SK-N-SH treated with all-trans-retinoic acid at 6 μM for 48 hours (cell line): ENCODE measurements at regions not wholly inside any gene's neighbourhood (a gene's known extent, or its start where the extent isn't known, plus 50 kb on each side); places are given as distances from the start of the nearest gene placed in this dataset.

Source experiments
- ATAC-seq: fragments of 200-7000 bp; cut with Tn5 transposase; 3 replicates; pipeline ENCODE4 v1.9.1; 2020; ENCODE audit warnings: mild to moderate bottlenecking, moderate library complexity
- ARNTL ChIP-seq: fragments of 450-650 bp; formaldehyde crosslinking; IDR thresholded peaks from 2 replicates; pipeline ENCODE4 v1.5.0; 2020; ENCODE audit warnings: low read depth, mild to moderate bottlenecking, moderate library complexity, borderline replicate concordance
- BACH2 ChIP-seq: fragments of 250-450 bp; sonication (Bioruptor Pico); IDR thresholded peaks from 2 replicates; pipeline ENCODE4 v1.9.0; 2021; ENCODE audit warnings: mild to moderate bottlenecking, borderline replicate concordance
- CSDC2 ChIP-seq: fragments of 250-450 bp; sonication (Bioruptor Pico); IDR thresholded peaks from 2 replicates; pipeline ENCODE4 v1.5.0; 2020; ENCODE audit warnings: mild to moderate bottlenecking, moderate library complexity
- CSRNP3 ChIP-seq: fragments of 250-450 bp; sonication (Bioruptor Pico); IDR thresholded peaks from 2 replicates; pipeline ENCODE4 v1.5.1; 2021; ENCODE audit warnings: mild to moderate bottlenecking, moderate library complexity
- ESRRG ChIP-seq: fragments of 250-450 bp; sonication (Bioruptor Pico); IDR thresholded peaks from 2 replicates; pipeline ENCODE4 v1.6.1; 2021; ENCODE audit warnings: mild to moderate bottlenecking
- GLIS3 ChIP-seq: fragments of 250-450 bp; sonication (Bioruptor Pico); IDR thresholded peaks from 2 replicates; pipeline ENCODE4 v1.5.0; 2020; ENCODE audit warnings: mild to moderate bottlenecking, moderate library complexity
- ISL1 ChIP-seq: fragments of 250-450 bp; sonication (Bioruptor Pico); IDR thresholded peaks from 2 replicates; pipeline ENCODE4 v2.1.2; 2022; ENCODE audit warnings: mild to moderate bottlenecking, moderate library complexity
- OSR1 ChIP-seq: fragments of 250-450 bp; sonication (Bioruptor Pico); IDR thresholded peaks from 2 replicates; pipeline ENCODE4 v1.8.0; 2022; ENCODE audit warnings: moderate library complexity, mild to moderate bottlenecking, inconsistent platforms
- PATZ1 ChIP-seq: fragments of 250-450 bp; sonication (Bioruptor Pico); IDR thresholded peaks from 2 replicates; pipeline ENCODE4 v1.8.0; 2020; ENCODE audit warnings: mild to moderate bottlenecking, moderate library complexity, borderline replicate concordance
- POU6F1 ChIP-seq: fragments of 250-450 bp; sonication (Bioruptor Pico); IDR thresholded peaks from 2 replicates; pipeline ENCODE4 v1.8.0; 2021; ENCODE audit warnings: low read depth, mild to moderate bottlenecking, moderate library complexity, borderline replicate concordance
- PPARA ChIP-seq: fragments of 250-450 bp; sonication (Bioruptor Pico); IDR thresholded peaks from 2 replicates; pipeline ENCODE4 v1.5.0; 2020; ENCODE audit warnings: mild to moderate bottlenecking, borderline replicate concordance
- RARB ChIP-seq: fragments of 250-450 bp; sonication (Bioruptor Pico); IDR thresholded peaks from 2 replicates; pipeline ENCODE4 v1.8.0; 2021; ENCODE audit warnings: mild to moderate bottlenecking, moderate library complexity
- SNAI2 ChIP-seq: fragments of 250-450 bp; sonication (Bioruptor Pico); IDR thresholded peaks from 2 replicates; pipeline ENCODE4 v1.5.0; 2020; ENCODE audit warnings: mild to moderate bottlenecking, moderate library complexity
- TSHZ2 ChIP-seq: fragments of 250-450 bp; sonication (Bioruptor Pico); IDR thresholded peaks from 2 replicates; pipeline ENCODE4 v1.5.0; 2020; ENCODE audit warnings: mild to moderate bottlenecking, moderate library complexity
- ZC3H10 ChIP-seq: fragments of 250-450 bp; sonication (Bioruptor Pico); IDR thresholded peaks from 2 replicates; pipeline ENCODE4 v1.5.1; 2021; ENCODE audit warnings: mild to moderate bottlenecking, moderate library complexity
- ZFP3 ChIP-seq: fragments of 250-450 bp; sonication (Bioruptor Pico); IDR thresholded peaks from 2 replicates; pipeline ENCODE4 v1.5.0; 2020; ENCODE audit warnings: mild to moderate bottlenecking, moderate library complexity
- ZFP30 ChIP-seq: fragments of 450-650 bp; formaldehyde crosslinking; IDR thresholded peaks from 2 replicates; pipeline ENCODE4 v1.5.0; 2022; ENCODE audit warnings: mild to moderate bottlenecking, moderate library complexity
- ZNF565 ChIP-seq: fragments of 450-650 bp; formaldehyde crosslinking; conservative IDR thresholded peaks from 2 replicates; pipeline ENCODE4 v1.5.0; 2020; ENCODE audit warnings: low read depth, mild to moderate bottlenecking, moderate library complexity
- ZNF8 ChIP-seq: fragments of 450-650 bp; formaldehyde crosslinking; IDR thresholded peaks from 2 replicates; pipeline ENCODE4 v1.5.0; 2020; ENCODE audit warnings: mild to moderate bottlenecking, moderate library complexity
- TF ChIP-seq, protein P1 (sequence below): fragments of 250-450 bp; sonication (Bioruptor Pico); IDR thresholded peaks from 2 replicates; pipeline ENCODE4 v1.5.1; 2020; ENCODE audit warnings: low read depth, mild to moderate bottlenecking, moderate library complexity

DNA sequence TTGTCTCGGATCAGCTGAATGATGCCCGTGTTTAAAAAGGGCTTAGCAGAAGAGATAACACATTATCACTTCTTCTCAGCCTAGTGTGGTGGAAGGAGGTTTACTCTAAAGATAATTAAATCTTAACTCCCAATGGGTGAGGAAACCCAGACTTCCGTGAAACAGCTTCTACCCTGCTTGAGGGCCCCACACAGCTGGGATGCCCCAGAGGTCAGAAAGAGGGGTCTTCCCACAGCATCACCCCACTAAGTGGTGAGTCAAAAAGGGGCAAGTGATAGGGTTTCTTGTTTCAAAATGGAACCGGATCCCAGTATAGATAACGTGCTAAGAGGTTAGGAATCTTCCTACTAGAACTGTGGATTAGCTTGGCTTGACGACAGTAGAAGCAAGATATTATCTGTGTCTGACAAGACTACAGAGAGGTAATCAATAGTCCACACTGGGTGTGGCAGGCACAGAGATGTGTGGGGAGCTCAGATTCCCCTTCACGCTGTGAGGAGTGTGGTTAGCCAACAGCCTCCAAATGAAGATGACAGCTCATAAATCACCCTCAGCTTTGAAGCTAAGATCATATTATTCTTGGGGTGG is 129.6 kb upstream of the COPS8 start:
- TF ChIP-seq GLIS3 (no peak), ESRRG (no peak), ZNF8 (CRISPR knock-in tag) (no peak), PPARA (CRISPR knock-in tag) (no peak), POU6F1 (CRISPR knock-in tag) (no peak), BACH2 (no peak), OSR1 (CRISPR knock-in tag) (no peak), TSHZ2 (CRISPR knock-in tag) (no peak), ARNTL (CRISPR knock-in tag) (no peak)
- TF ChIP-seq, all 23 proteins: peak for 0
- ATAC-seq, result no peak

DNA sequence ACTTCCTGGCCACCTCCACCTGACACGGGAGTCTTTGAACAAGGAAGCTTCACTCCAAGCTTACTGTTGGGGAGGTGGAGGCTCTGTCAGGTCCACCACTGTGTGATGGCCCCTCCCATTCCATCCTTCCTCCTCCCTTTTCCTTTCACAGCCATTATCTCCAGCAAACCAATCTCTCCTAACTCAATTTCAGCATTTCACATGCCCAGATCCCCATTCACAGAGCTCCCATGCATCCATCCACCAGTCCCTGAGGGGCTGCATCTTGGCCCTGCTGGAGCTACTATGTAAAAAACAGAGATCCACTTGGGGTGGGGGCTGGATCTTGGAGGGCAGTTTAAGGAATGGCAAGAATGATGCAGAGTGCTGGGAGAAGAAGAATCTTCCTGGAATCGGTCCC is 129.0 kb upstream of the COPS8 start:
- TF ChIP-seq, protein P1, sequence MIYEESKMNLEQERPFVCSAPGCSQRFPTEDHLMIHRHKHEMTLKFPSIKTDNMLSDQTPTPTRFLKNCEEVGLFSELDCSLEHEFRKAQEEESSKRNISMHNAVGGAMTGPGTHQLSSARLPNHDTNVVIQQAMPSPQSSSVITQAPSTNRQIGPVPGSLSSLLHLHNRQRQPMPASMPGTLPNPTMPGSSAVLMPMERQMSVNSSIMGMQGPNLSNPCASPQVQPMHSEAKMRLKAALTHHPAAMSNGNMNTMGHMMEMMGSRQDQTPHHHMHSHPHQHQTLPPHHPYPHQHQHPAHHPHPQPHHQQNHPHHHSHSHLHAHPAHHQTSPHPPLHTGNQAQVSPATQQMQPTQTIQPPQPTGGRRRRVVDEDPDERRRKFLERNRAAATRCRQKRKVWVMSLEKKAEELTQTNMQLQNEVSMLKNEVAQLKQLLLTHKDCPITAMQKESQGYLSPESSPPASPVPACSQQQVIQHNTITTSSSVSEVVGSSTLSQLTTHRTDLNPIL (CRISPR knock-in tag), result no peak
- TF ChIP-seq ZC3H10 (CRISPR knock-in tag) (no peak), ESRRG (no peak), RARB (CRISPR knock-in tag) (no peak), ISL1 (no peak), SNAI2 (no peak), CSDC2 (CRISPR knock-in tag) (no peak), ZFP3 (CRISPR knock-in tag) (no peak), ZNF8 (CRISPR knock-in tag) (no peak), PATZ1 (no peak), OSR1 (CRISPR knock-in tag) (no peak), PPARA (CRISPR knock-in tag) (no peak), ZFP30 (CRISPR knock-in tag) (no peak), ARNTL (CRISPR knock-in tag) (no peak), BACH2 (no peak), POU6F1 (CRISPR knock-in tag) (no peak), GLIS3 (no peak), ZNF565 (CRISPR knock-in tag) (no peak)
- TF ChIP-seq, all 23 proteins: peak for 0
- no peak for ATAC-seq

DNA sequence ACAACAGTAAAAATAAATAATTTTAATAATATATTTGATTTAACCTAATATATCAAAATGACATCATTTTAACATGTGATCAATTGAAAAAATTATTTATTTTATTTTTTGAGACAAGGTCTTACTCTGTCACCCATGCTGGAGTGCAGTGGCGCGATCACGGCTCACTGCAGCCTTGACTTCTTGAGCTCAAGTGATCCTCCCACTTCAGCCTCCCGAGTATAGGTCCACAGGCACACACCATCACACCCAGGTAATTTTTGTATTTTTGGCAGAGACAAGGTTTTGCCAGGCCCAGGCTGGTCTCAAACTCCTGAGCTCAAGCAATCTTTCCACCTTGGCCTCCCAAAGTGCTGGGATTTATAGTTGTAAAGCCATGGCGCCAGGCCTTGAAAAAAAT is 126.7 kb upstream of the COPS8 start:
- ATAC-seq, result no peak
- TF ChIP-seq SNAI2, result no peak
- no peak for TF ChIP-seq CSRNP3 (CRISPR knock-in tag)
- TF ChIP-seq CSDC2 (CRISPR knock-in tag), result no peak
- TF ChIP-seq POU6F1 (CRISPR knock-in tag), result no peak
- no peak for TF ChIP-seq ARNTL (CRISPR knock-in tag)
- no peak for TF ChIP-seq ZC3H10 (CRISPR knock-in tag)
- TF ChIP-seq OSR1 (CRISPR knock-in tag), result no peak
- TF ChIP-seq ZNF565 (CRISPR knock-in tag), result no peak
- TF ChIP-seq ISL1, result no peak
- no peak for TF ChIP-seq GLIS3
- TF ChIP-seq, all 23 proteins: peak for 0
